Testis (tissue), 2 donors: ENCODE measurements at regions not wholly inside any gene's neighbourhood (a gene's known extent, or its start where the extent isn't known, plus 50 kb on each side); places are given as distances from the start of the nearest gene placed in this dataset.

Experiments used
- POLR2A ChIP-seq: fragments of 450-650 bp; IDR thresholded peaks from one replicate; pipeline ENCODE4 v1.6.1; 2017; ENCODE audit warnings: antibody characterized with exemption, mild to moderate bottlenecking, moderate library complexity
- TF ChIP-seq, protein P1 (sequence below), 3 experiments: fragments of 450-650 bp in 2 of 3; fragments of 200-600 bp in 1 of 3; sonication (generic) in 1 of 3; IDR thresholded peaks; one replicate each; pipeline ENCODE4 v1.5.1; 2016 to 2019; ENCODE audit warnings: antibody characterized with exemption in 3 of 3, mild to moderate bottlenecking in 2 of 3, moderate library complexity in 1 of 3

DNA sequence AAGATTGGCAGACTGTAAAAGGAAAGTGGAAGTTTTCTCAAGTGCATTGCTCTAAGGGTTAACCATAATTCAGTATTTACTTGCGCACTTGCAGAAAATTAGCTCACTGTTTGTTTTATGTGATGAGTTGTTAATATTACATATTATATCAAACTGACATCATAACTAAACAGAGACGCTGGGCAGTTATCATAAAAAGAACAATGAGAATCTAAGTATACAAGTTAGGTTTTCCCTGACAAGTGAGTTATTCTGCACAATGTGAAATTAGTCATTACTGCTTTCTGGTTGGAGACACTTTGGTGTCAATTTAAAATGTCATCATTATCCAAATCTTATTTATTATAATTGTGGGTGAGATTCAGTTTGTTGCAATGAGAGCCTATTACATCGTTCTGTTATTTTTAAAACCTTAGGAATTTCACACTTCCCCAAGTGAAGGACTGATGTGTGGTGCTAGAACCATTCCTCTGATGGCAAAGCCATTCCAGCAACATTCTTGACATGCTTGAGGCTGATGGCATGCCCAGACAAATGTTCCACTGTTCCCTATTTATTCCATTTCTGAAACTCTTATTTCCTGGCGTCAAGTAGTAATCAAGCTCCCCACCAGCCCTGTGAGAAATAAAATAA is 90.1 kb upstream of the FLRT2 start:
- TF ChIP-seq, protein P1, sequence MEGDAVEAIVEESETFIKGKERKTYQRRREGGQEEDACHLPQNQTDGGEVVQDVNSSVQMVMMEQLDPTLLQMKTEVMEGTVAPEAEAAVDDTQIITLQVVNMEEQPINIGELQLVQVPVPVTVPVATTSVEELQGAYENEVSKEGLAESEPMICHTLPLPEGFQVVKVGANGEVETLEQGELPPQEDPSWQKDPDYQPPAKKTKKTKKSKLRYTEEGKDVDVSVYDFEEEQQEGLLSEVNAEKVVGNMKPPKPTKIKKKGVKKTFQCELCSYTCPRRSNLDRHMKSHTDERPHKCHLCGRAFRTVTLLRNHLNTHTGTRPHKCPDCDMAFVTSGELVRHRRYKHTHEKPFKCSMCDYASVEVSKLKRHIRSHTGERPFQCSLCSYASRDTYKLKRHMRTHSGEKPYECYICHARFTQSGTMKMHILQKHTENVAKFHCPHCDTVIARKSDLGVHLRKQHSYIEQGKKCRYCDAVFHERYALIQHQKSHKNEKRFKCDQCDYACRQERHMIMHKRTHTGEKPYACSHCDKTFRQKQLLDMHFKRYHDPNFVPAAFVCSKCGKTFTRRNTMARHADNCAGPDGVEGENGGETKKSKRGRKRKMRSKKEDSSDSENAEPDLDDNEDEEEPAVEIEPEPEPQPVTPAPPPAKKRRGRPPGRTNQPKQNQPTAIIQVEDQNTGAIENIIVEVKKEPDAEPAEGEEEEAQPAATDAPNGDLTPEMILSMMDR (IDR thresholded peaks at IDR 0.05), result no peak
- TF ChIP-seq POLR2A, result no peak
